Stimulated activated naive CD8-positive, alpha-beta T cell treated with anti-CD3 and anti-CD28 coated beads, Interleukin-15, Interleukin-2, amounts not matched to agents 100 U/mL and 50 U/mL, for 24 hours (primary cell): ENCODE measurements at regions not wholly inside any gene's neighbourhood (a gene's known extent, or its start where the extent isn't known, plus 50 kb on each side); places are given as distances from the start of the nearest gene placed in this dataset.
A peak's percentile ranks its signal among the peaks of the same experiment; 100 is the strongest.

Experiments used
- ATAC-seq: fragments of 150-1000 bp; cut with Tn5 transposase; one replicate; pipeline ENCODE4 v1.10.0; 2021
- DNase-seq: peaks from one replicate; pipeline ENCODE4 v3.0.0; 2021

DNA sequence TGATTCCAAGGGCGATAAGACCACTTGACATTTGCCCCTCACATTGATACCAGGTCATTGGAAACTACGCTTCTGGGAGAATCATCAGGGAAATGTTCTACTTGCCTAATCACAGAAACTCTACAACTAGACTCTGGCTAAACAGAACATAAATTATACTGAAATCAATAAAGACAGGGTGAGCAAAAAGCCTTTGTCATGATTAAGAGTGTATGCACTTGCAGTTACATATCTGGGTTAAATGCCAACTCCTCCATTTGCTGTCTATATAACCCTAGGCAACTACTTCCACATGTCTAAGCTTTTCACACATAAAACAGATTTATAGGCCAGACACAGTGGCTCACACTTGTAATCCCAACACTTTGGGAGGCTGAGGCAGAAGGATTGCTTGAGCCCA lies 125.7 kb downstream of the PHLDA1 start:
- DNase-seq: no peak
- no peak for ATAC-seq

DNA sequence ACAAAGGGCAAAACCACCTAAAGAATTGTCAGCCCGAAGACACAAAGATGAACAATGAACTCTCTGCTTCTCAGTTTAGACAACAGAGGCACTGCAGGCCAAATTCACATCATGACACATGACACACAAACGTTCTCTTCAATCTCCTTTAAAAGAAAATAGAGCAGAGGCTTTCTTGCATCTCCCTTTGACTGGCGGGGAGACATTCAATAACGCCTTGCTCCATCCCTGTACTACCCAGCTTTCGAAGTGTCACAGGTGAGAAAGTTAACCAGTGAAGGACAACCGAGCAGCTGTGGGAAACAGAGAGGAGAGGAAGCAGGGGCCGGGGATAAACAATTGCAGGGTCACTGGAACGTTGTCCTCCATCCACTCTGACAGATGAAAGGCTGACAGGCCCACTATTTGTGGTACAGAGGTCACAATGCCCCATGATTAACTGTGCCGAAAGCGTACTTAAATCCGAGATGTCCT lies 130.8 kb downstream of the PHLDA1 start:
- no peak for DNase-seq
- ATAC-seq: no peak

DNA sequence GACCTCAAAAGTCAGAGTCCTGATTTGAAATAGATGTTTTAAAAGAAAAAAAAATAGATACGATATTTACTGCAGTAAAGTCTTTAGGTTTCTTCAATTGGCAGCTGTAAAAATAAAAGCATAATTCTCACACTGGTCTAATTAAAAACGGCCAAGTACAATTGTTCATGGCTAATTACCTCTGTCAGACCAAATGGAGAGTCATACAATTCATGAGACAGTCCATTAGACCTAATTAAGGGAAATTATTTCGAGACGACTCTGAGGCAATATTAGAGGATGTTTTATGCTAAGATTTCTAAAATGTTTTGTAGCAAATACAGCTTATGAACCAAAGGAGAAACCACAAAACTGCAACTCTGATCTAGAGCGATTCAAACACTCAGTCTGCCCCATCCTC lies 131.3 kb downstream of the PHLDA1 start:
- ATAC-seq: no peak
- no peak for DNase-seq

DNA sequence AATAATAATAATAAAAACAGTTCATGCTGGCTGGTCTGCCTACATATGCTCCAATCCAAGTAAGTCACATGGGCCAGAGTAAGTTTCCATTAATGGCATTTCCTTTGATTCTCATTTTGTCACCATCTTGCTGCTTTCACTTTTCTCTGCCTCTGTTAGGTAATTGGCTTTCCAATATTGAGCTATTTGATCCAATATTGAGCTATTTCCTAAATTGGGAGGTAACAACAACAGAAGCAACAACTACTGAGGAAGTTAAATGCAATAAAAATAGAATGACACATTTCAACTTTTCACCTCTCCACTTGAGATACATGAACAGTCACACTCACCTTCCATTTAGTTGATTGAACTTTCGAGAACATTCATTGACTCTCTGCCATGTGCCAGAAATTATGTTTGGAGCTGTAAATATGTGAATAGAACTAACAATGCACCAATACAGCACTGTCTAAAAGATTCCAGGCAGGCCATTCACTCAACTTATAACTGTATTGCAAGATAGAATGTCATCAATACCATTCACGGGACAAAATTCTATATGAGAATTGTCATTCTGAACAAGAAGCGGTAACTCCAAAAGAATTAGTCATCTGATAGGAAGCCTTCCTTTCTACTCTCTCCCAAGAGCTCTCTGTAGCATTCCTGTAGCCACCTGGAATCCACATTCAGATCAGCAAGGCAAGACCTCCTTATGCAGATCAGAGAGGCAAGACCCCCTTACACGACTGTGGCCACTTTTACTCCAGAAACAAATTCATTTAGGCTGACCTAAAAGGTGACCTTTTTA lies 136.4 kb downstream of the PHLDA1 start:
- ATAC-seq (no peak), DNase-seq (no peak)

DNA sequence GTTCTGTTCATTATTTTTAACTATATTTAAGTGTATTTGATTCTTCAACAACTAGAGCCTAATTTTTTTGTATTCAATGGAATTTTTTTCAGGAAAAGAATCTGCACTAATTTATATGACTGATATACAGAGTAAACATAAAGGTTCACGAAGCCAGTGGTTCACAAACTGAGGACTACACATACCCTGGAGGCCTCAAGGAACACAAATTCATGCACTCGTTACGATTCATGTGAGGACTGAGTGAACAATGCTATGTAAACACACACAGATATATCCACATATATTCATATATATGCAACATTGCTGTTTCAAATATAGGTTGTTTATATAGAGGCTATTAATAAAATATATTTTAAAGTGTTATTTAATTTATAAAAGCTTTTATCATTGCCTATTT lies 137.8 kb downstream of the PHLDA1 start:
- ATAC-seq (no peak), DNase-seq (no peak)

DNA sequence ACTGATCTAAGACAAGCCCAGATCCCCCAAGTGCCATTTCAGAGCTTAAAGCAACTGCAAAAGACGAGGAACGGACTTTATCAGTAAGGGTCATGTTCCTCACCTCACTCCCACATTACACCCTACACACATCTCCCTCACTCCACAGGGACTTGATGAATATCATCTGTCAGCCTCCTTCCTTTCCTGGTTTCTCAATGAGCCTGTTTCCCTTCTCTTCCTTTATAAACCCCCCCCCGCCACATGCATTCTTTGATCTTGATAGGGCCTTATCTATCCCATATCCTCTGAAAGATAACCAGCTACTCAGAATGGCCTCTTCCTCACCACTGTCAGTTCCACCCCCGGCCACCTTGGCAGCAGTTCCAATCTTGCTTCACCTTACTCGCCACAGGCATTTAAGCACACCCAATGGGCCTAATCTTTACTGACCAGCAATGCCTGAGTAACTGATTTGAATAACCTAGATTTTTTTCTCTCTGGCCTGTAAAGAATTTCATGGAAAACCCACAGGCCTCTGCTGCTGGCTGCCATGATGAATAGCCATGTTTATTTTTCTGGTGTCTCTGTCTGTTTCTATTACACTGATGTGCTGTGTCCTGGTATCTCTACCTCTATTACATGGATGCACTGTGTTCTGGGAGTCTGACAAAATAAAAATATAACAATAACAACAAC lies 138.7 kb downstream of the PHLDA1 start:
- DNase-seq: no peak
- no peak for ATAC-seq

DNA sequence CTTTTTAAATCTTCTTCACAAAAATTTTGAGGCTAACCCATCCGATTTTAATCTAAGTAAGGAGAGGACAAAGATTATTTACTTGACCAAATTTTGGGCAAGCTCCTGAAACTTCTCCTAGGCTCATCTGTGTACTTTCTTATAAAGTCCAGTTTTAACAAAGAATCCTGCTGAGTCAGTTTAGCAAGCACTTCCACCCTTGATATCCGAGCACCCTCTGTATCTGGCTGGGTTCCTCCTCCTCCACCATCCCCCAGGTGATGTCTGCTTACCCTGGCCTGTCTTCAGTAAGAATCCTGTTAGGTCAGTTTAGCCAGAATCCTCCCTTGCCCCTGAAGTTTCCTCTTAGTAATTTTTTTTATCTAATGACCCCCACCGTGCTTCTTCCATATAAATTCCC lies 140.5 kb downstream of the PHLDA1 start:
- ATAC-seq (no peak), DNase-seq (no peak)

DNA sequence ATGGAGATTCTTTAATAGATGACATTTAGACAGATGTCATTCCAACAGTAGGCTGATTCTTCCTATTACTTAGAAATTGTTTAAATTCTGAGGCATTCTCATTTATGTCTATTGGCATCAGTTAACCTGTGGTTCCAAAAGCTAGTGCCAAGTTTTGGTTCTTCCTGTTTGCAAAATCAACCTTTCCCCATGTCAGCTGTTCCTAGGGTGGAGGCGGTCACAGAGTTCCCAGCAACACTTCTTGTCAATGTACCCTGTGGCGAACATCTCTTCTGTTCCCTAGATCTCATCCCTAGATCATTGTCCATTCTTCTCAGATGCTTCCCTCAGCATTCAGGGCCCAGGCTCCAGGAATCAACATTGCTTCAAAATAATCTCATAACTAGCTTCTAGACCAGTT lies 140.9 kb downstream of the PHLDA1 start:
- ATAC-seq (no peak), DNase-seq (no peak)

DNA sequence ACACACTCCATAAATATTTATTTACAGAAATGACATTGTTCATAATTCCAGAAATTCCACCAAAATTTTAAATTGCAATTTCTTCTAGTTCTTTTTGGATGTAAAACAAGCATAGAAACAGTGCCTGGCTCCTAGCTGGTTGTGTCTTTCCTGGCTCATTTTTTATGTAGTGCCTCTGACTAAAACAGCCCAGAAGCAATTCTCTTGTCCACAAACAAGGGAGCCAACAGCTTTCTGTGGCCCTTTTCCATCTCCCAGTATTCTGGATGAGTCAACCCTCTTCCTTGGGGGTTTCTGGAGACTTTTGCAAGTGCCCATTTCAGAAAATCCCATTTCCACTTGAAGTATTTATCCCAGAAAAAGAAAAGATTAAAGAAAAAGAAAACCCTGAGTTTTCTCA lies 141.4 kb downstream of the PHLDA1 start:
- no peak for ATAC-seq
- DNase-seq: no peak

DNA sequence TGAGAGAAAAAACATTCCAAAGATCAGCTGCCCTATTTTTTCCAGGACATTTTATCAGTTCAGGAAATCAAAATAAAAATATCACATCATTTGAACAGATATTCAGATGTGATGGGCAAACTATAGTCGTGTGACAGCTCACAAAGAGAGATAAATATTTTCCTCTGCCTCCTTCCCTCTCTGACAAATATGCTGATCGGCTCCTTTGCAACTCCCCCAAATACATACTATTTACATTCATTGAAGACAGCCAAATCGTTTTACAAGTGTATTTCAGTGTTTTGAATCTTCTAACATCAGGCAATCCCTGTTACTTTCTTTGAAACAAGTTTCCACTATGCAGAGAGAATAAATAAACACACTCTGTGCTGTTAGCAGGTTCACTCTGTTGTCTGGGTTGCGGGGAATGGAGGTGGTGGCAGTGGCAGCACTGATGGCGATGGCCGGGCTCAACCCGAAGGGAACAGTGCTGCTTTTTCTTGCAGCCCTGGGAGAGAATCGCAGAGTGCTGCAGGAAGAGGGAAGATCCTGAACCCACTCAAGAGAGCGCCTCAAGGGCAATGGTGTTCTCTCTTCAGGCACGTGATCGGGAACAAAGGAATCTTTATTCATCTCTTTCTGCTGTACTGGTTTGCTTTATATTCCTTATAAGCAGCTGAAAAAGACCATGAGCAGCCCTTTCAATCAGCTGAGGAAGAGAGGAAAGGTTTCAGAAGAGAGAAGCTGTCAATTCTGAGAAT lies 142.5 kb downstream of the PHLDA1 start:
- ATAC-seq (no peak), DNase-seq (no peak)

DNA sequence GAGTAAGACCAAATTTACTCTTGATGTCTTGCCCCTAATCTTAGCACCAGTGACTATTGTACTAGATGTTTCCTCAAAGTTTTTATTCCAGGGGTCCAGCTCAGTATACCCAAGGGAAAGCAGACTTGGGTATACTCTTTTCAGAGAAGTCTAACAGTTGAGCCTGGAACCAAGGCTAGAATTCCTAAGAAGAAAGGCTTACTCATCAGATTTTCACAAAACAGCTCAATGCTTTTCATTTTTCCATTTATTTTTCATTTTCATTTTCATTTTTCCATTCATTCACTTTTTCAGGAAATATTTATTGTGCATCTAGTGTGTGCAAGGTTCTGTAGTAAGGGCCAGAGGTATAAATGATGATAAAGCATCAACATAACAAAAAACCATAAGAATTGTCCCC lies 143.2 kb downstream of the PHLDA1 start:
- DNase-seq (no peak), ATAC-seq (no peak)

DNA sequence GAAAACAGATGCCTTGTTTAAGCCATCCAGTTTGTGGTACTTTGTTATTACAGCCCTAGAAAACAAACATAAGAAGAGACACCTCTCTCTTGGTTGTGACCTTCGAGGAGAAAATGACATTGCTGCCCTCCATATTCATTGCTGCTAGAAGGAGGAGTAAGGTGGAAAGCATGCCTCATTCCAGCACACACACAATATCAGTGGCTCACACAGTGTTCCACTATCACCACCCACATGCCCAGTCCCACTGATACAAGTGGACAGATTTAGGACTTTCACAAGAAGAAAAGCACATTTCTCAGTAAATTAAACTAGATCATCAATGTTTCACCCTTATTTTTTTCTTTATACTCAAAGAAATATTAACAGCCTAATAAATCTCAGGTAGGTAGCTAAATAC lies 143.6 kb downstream of the PHLDA1 start:
- DNase-seq (no peak), ATAC-seq (peak; percentile 61)

DNA sequence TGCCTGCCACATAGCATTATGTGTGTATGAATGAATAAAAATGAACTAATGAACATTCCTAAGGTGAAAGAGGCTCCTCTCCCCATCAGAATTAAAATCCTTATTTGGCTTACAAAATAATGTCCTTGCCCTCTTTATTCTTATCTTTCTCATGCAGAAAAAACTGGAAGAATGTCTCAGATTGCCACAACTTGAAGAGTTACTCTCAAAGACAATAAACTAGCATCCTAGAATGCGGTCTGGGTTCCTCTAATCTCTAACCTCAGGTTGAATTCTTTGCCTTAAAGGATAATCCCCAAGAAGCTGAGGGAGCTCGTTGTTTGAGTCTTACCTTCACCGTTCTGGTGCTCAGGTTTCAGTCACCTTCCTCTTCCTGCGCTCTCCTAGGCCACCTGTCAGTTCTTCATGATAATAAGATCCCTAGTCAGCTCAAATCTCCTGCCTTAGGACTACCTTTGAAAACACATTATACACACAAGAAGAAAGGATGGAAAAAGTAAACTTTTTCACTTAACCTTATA lies 147.1 kb downstream of the PHLDA1 start:
- no peak for ATAC-seq

DNA sequence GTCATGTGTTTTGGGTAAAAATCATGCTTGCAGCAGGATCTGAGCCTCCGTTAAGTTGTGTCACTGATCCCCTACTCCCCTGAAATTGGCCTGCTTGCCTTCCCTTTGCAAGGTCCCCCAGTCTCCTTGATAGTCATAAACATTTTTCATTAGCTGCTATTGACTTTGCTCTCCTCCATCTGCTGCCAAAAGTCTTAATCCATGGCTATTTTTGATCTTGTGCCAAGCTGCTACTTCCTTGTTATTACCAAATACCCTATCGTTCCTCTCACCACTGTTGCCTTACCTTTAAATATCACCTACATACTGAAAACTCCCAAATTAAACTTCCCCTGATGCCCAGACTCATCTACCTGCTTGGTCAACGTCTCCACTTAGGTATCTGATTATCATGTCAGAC lies 148.3 kb downstream of the PHLDA1 start:
- ATAC-seq: no peak
- no peak for DNase-seq

More for the DNA sequence above, 147.1 kb downstream of the PHLDA1 start:
- DNase-seq: no peak

DNA sequence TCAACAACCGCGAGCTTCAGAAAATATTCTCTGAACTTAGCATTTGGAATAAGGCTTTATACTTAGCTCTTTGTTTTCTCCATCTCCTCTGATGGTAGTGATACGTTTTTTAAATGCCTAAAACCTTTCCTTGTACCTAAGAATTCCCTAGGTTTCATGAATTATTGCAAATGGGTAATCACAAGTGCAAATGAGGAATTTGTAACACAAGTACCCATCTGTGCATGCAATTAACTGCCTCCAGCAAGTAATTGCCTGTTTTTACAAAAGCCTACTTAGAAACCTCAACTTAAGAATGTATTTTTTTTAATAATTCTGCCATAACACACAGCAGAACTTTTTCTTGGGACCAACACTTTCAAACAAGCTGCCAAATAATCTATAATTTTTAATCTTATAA lies 149.2 kb downstream of the PHLDA1 start:
- DNase-seq (no peak), ATAC-seq (no peak)

DNA sequence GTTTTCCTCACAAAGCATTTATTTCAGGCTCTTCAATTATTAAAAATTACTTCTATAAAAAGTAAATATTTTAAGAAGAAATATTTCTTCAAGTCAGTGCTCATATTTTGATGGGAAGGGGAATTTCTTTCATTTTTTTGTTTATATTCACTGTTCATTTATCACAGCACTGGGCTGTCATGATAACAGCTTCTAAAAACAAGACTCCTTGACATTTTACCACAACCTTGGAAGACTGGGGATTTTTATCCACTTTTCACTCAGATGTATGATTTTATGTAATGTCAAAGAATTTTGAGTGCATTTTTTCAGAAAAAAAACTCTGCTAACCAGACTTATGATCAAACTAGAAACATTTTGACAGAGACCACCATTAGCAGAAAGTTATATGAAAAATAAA lies 149.7 kb downstream of the PHLDA1 start:
- ATAC-seq (no peak), DNase-seq (no peak)

DNA sequence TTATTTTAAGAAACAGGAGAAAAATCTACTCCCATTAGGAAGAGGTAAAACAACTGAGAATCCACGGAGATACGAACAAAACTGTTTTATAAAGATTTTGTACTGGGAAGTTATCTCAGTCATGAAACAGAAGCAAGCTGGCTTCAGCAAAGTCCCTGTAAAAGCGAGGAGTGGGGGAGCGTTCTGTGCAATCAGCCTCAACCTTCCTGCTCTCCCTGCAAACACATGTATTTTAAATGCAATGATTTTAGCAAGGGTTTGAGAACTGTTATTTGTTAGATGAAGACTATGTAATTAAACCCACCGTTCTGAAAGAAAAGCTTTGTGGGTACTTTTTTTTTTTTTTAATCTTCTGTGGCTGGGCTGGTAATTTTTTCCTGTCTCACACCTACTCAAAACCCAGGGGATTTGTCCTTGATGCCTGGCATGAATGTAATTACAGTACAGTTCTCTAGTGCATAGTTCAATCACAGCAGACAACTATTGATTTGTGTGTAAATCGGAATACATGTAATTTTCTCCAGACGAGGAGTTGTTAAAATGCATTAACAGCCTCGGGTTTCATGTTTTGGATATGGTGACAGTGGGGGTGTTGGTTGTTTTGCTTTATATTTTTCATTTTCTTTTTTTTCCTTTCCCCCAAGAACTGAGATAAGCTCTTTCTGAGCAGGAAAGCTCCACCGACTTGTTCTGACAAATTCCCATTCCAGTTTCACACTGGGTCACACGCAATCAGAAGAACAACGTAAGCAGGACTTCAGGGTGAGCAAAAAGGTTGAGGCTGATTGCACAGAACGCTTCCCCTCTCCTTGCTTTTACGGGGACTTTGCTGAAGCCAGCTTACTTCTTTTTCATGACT lies 153.6 kb downstream of the PHLDA1 start:
- DNase-seq: no peak
- ATAC-seq: peak; percentile 66

DNA sequence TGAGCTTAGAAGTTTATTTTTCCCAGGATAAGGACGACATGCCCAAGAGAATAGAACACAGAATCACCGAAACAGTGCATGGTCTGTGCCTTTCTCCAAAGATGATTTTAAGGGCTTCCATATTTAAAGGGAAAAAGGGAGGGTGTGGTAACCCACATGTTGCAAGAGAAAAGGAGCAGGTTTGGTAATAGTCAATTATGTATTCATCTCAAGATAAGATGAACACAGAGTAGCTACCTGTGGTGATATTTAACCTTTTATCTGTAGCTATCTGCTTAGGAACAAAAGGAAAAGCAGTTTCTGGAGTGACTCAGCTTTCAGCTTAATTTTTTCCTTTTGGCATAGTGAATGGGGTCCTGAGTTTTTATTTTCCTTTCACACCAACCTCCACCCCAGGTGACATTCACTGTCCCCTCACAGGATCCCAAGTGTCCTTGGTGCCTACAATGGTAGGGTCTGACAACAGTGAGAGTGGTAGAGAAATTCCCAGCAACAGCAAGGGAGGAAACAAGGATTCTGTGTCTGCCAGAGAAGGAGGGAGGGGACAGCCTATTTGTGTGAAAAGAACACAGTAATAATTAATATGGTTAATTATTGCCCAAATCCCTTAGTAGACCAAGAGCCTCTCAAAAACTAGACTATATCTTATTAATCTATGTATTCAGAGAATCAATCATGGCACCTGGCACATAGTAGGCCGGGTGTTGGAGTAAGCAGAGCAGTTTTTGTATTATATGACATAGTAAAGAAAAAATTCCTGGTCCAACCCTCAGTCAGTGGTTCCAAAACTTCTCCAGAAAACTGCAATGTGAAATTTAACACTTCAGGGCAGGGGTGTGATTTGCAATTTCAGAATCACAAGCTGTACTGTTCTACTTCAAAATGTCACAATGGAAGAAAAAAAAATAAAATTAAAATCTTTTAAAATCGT lies 154.5 kb downstream of the PHLDA1 start:
- DNase-seq (no peak), ATAC-seq (peak; percentile 65)

DNA sequence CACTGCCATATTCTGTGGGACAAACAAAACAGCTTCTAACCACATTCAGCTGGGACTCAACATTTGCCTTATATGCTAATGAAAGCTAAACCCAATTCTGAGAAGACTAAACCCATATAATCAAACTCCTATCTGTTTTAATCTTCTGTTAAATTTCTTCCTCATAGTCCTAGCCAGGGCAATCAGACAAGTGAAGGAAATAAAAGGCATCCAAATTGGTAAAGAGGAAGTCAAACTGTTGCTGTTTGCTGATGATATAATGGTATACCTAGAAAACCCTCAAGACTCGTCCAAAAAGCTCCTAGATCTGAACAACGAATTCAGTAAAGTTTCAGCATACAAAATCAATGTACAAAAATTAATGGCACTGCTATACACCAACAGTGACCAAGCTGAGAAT lies 157.1 kb downstream of the PHLDA1 start:
- no peak for ATAC-seq
- no peak for DNase-seq

DNA sequence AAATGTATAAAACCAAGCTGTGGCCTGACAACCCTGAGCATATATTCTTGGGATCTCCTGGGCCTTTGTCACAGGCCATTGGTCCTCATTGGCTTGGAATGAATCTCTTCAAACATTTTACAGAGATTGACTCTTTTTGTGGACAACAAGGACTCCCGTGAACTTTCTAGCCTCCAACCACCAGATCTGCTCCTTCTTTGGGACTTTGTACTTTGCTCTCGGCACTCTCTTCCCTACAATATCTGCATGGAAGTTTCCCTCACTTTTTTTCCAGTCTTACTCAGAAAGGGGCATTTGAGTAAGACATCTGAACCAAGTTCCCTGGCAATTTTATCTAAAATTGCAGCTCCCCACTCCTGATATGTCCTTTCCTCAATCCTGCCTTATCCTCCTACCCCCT lies 158.8 kb downstream of the PHLDA1 start:
- no peak for DNase-seq
- no peak for ATAC-seq

DNA sequence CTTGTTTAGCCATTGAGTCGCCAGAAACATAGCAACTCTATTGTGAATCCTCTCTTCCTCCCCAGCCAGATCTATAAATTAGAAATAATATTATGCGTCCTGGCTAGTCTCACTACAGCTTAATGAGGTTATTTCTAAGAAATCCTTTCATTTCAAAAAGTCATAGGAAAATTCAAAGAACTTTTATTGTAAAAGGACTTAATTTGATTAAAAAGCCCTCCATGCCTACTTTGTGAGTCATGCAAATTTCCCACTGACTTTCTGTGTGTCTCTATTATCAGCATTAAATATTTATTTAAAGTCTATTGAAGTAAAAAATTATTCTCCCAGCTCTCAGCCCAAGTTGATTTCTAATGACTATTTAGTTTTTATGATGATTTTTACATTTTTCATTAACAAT lies 160.7 kb downstream of the PHLDA1 start:
- no peak for ATAC-seq
- DNase-seq: no peak
